ENCODE measurements at regions not wholly inside any gene's neighbourhood (a gene's known extent, or its start where the extent isn't known, plus 50 kb on each side); places are given as distances from the start of the nearest gene placed in this dataset.

GRCh38 chr13:78152415-78152814 lies 233.8 kb upstream of the EDNRB start:
- TF ChIP-seq USF1 (IDR thresholded peaks at IDR 0.05) (no peak), TAF1 (IDR thresholded peaks at IDR 0.05; ENCODE audit: low read depth) (no peak), ZBTB7A (IDR thresholded peaks at IDR 0.05; ENCODE audit: low read depth) (no peak), EP300 (IDR thresholded peaks at IDR 0.05; ENCODE audit: borderline replicate concordance) (no peak), MAX (IDR thresholded peaks at IDR 0.05) (no peak), CEBPB (IDR thresholded peaks at IDR 0.05) (no peak), REST (IDR thresholded peaks at IDR 0.05; ENCODE audit: low read depth) (no peak), YY1 (IDR thresholded peaks at IDR 0.05; ENCODE audit: low read depth) (no peak), TEAD4 (IDR thresholded peaks at IDR 0.05) (no peak)
